GM23338 (cell line): ENCODE measurements at regions not wholly inside any gene's neighbourhood (a gene's known extent, or its start where the extent isn't known, plus 50 kb on each side); places are given as distances from the start of the nearest gene placed in this dataset.
"Not testable (repeated sequence)": the region's sequence is repeated elsewhere in the genome, so short reads cannot be mapped to it uniquely, and the experiment has no call there.

Source experiments
- ETS1 ChIP-seq: IDR thresholded peaks from 2 replicates; pipeline ENCODE4 v1.6.1; 2016; ENCODE audit warnings: antibody characterized with exemption
- EZH2 ChIP-seq: fragments of 200-600 bp; sonication (generic); IDR thresholded peaks from one replicate; pipeline ENCODE4 v1.8.0; 2017; ENCODE audit warnings: antibody characterized with exemption, mild to moderate bottlenecking, low read depth; ENCODE audit not compliant: unreplicated experiment
- JUNB ChIP-seq: IDR thresholded peaks from one replicate; pipeline ENCODE4 v1.6.1; 2016; ENCODE audit warnings: antibody characterized with exemption; ENCODE audit not compliant: unreplicated experiment
- NANOG ChIP-seq: IDR thresholded peaks from 2 replicates; pipeline ENCODE4 v1.6.1; 2016; ENCODE audit warnings: antibody characterized with exemption, borderline replicate concordance
- POLR2AphosphoS5 ChIP-seq: IDR thresholded peaks from 2 replicates; pipeline ENCODE4 v1.6.1; 2016; ENCODE audit warnings: antibody characterized with exemption, low read depth
- TF ChIP-seq, protein P1 (sequence below): IDR thresholded peaks from one replicate; pipeline ENCODE4 v1.6.1; 2018; ENCODE audit warnings: antibody characterized with exemption; ENCODE audit not compliant: unreplicated experiment
- TF ChIP-seq, protein P2 (sequence below), 2 experiments: fragments of 200-600 bp in 1 of 2; sonication (generic) in 1 of 2; conservative IDR thresholded peaks; 2 replicates each; pipeline versions ENCODE4 v1.5.1 to v1.6.1; 2016 to 2017; ENCODE audit warnings: antibody characterized with exemption in 2 of 2, low read depth in 2 of 2, mild to moderate bottlenecking in 2 of 2, moderate library complexity in 1 of 2

GRCh38 chr22:12401942-12402341, 3126.1 kb upstream of the OR11H1 start:
- TF ChIP-seq, protein P1, sequence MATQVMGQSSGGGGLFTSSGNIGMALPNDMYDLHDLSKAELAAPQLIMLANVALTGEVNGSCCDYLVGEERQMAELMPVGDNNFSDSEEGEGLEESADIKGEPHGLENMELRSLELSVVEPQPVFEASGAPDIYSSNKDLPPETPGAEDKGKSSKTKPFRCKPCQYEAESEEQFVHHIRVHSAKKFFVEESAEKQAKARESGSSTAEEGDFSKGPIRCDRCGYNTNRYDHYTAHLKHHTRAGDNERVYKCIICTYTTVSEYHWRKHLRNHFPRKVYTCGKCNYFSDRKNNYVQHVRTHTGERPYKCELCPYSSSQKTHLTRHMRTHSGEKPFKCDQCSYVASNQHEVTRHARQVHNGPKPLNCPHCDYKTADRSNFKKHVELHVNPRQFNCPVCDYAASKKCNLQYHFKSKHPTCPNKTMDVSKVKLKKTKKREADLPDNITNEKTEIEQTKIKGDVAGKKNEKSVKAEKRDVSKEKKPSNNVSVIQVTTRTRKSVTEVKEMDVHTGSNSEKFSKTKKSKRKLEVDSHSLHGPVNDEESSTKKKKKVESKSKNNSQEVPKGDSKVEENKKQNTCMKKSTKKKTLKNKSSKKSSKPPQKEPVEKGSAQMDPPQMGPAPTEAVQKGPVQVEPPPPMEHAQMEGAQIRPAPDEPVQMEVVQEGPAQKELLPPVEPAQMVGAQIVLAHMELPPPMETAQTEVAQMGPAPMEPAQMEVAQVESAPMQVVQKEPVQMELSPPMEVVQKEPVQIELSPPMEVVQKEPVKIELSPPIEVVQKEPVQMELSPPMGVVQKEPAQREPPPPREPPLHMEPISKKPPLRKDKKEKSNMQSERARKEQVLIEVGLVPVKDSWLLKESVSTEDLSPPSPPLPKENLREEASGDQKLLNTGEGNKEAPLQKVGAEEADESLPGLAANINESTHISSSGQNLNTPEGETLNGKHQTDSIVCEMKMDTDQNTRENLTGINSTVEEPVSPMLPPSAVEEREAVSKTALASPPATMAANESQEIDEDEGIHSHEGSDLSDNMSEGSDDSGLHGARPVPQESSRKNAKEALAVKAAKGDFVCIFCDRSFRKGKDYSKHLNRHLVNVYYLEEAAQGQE = not testable (repeated sequence)
- TF ChIP-seq, protein P2, sequence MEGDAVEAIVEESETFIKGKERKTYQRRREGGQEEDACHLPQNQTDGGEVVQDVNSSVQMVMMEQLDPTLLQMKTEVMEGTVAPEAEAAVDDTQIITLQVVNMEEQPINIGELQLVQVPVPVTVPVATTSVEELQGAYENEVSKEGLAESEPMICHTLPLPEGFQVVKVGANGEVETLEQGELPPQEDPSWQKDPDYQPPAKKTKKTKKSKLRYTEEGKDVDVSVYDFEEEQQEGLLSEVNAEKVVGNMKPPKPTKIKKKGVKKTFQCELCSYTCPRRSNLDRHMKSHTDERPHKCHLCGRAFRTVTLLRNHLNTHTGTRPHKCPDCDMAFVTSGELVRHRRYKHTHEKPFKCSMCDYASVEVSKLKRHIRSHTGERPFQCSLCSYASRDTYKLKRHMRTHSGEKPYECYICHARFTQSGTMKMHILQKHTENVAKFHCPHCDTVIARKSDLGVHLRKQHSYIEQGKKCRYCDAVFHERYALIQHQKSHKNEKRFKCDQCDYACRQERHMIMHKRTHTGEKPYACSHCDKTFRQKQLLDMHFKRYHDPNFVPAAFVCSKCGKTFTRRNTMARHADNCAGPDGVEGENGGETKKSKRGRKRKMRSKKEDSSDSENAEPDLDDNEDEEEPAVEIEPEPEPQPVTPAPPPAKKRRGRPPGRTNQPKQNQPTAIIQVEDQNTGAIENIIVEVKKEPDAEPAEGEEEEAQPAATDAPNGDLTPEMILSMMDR (conservative IDR thresholded peaks at IDR 0.05; ENCODE audit: low read depth in 2 of 2) = not testable (repeated sequence)
- not testable (repeated sequence) for TF ChIP-seq EZH2, POLR2AphosphoS5, JUNB, NANOG, ETS1
